GM12872 (cell line): ENCODE measurements at regions not wholly inside any gene's neighbourhood (a gene's known extent, or its start where the extent isn't known, plus 50 kb on each side); places are given as distances from the start of the nearest gene placed in this dataset.

Experiments
- CTCF ChIP-seq: IDR thresholded peaks from 3 replicates; pipeline ENCODE4 v1.5.1; 2011; ENCODE audit warnings: low read depth, mild to moderate bottlenecking, low read length, moderate library complexity; ENCODE audit not compliant: insufficient read depth

DNA sequence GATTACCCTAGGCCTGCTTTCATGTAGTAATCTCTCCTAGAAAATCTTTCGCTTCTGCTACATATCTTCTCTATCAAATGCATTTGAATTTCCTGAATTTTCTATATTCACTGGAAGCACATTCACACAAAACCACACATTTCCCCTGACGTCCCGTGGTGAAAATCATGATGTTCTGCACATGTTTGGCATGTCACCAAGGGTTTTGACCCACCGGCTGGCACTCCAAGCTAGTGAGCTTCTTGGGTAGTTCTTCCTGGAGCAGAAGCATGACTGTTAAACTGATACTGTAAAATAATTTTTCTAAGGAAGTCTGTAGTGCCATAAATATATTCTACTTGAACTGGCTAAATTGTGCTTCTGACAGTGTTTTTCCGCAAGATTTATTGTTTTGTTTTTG lies 510.1 kb upstream of the SLC8A1 start:
- TF ChIP-seq CTCF, result no peak

DNA sequence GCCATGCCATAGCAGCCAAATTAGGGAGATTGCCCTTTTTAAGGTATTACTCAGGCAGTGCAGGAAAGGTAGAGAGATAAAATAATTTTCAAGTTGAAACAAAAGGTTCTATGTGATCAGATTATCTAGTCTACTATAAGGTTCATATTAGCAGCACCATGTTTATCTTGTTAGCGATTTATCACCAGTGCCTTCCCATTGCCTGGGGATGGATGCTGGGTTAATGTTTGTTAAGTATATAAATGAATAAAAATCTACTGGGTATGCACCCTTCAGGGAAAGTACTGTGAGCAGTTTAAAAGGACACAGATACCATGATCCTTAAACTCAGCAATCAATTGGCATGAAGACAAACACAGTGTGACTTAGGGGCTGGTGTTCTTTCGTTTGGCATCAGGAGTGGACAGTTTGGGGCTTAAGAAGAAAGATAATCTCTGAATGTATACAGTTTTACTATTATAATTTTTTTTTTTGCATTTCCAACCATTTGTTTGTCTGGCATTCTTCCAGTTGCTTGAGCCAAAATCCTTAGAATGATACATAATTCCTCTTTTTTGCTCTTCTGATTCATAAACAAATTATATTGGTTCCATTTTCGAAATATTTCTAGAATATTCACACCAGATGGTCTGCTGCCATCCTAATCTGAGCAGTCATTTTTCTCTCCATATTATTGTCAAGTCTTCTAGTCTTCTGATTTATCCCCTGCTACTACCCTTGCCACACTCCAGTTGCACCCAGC lies 512.8 kb upstream of the SLC8A1 start:
- no peak for TF ChIP-seq CTCF

GRCh38 chr2:40967451-40967850 lies 515.6 kb upstream of the SLC8A1 start:
- TF ChIP-seq CTCF, result no peak

DNA sequence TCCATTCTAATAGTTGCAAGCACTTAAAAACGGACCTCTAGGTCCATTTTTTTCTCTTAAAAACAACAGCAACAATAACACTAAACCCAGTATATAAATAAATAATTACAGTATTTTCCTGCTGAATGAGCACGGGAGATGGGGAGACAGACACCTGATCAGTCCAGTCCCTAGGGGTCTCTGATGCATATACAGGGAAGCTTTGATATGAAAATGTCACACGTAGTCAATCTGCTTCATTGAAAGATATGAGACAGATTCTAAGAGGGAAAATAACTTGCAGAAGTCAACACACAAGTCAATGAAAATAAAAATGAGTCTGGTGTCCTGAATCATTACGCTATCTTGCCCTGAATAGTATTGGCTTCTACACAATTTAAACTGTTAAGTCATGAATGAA lies 523.3 kb upstream of the SLC8A1 start:
- no peak for TF ChIP-seq CTCF

- no peak for TF ChIP-seq CTCF
Observed at GRCh38 chr2:40997362-40997761, 545.5 kb upstream of the SLC8A1 start.

DNA sequence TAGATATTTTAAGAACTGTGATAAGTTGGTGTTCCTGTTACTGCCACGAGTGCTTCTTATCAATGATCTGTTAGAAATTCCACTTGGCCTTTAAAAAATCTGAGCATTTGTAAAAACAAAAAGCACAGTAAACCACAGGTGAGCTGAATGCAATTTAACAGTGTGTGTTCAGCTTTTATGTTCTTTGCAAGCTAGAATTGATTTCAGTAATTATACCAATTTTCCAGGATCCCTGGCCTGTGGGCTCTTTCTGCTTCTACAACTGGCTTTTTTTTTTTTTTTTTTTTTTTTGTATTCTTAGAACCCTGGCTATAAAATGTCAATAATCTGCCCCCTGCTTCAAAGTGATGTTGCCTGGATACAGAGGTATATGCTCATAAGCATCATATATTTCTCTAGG lies 548.5 kb upstream of the SLC8A1 start:
- TF ChIP-seq CTCF, result no peak

DNA sequence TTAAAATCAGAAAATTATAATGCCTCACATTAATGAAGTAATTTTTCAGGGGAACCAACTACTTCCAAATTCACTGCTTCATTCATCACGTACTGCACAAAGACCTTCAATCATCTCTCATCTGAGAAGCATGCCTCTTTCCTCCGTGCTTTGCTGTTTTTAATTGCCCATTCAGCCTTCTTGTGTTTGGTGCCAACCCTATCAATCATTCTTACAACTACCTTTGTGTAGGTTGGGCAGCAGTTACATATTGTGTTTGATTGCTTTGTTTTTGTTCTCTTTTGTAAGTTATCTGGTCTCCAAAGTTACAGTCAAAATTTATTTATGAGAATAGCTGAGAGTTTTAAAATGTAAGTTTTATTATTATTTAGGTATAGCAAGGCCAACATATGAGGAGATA lies 549.0 kb upstream of the SLC8A1 start:
- TF ChIP-seq CTCF, result no peak
